ENCODE measurements at regions not wholly inside any gene's neighbourhood (a gene's known extent, or its start where the extent isn't known, plus 50 kb on each side); places are given as distances from the start of the nearest gene placed in this dataset.
A peak's percentile ranks its signal among the peaks of the same experiment; 100 is the strongest.

GRCh38 chr9:121550569-121551512 lies 51.2 kb upstream of the GGTA1 start:
- no peak overlapping the region for H3K27ac Mint-ChIP-seq

More at GRCh38 chr9:121550569-121551512, 51.2 kb upstream of the GGTA1 start:
- H3K9ac ChIP-seq (ENCODE audit: extremely low read depth, insufficient read length, low read length): no peak overlapping the region
- H3K23ac ChIP-seq (ENCODE audit: insufficient read length, low read depth, low read length): no peak overlapping the region
- no peaks in the 10 kb centered on the region for H3K9me3 ChIP-seq (ENCODE audit: control insufficient read depth, low read depth, low read length)
- no peaks in the 10 kb centered on the region for H3K36me3 Mint-ChIP-seq (ENCODE audit: insufficient read depth in 1 of 3, low read depth in 3 of 3)
- H3K27me3 Mint-ChIP-seq (ENCODE audit: low read depth): peaks cover 32% of the 10 kb centered on the region
- no peak overlapping the region for H2AK5ac ChIP-seq (ENCODE audit: insufficient read length, low read length)
- no peak overlapping the region for H2BK5ac ChIP-seq (ENCODE audit: insufficient read length, low read length)
- H4K8ac ChIP-seq (replicated peaks; ENCODE audit: insufficient read length, low read depth, low read length): no peak overlapping the region
- peaks cover 6 to 17% of the 10 kb centered on the region in 2 experiments for H3K4me1 Mint-ChIP-seq
- no peaks in the 10 kb centered on the region; a peak in 1 of 5 replicates for H3K9me3 Mint-ChIP-seq
- no peaks in the 10 kb centered on the region; the same call in 1 of the 2 replicates for H3K27me3 ChIP-seq (ENCODE audit: insufficient read depth, low read length)
- no peak overlapping the region for H3K56ac ChIP-seq (ENCODE audit: insufficient read length, low read depth, low read length)
- DNase-seq: peak; percentile 94
- no peaks in the 10 kb centered on the region for H4K20me1 ChIP-seq (ENCODE audit: control insufficient read depth, insufficient read depth, insufficient read length)
- peak; percentile 97 for TF ChIP-seq CTCF (conservative IDR thresholded peaks at IDR 0.05)
- no CpG with 5 or more reads among the region's 40 CpGs for WGBS (ENCODE audit: extremely low coverage, insufficient read length, low lambda C conversion rate)
- peaks cover 8% of the 10 kb centered on the region for H3K23me2 ChIP-seq (ENCODE audit: insufficient read length, low read depth, low read length, poor library complexity, severe bottlenecking)
- no peak overlapping the region for H2BK15ac ChIP-seq (ENCODE audit: low read depth, low read length)
- no peak overlapping the region for H2BK20ac ChIP-seq (ENCODE audit: low read depth, low read length, poor library complexity, severe bottlenecking)
- no peak overlapping the region for H2BK120ac ChIP-seq (ENCODE audit: low read depth, low read length, poor library complexity, severe bottlenecking)
- no peak overlapping the region for H3K14ac ChIP-seq (ENCODE audit: insufficient read depth, low read length)
- H4K5ac ChIP-seq (ENCODE audit: insufficient read length, low read depth, low read length): no peak overlapping the region
- no peak overlapping the region for H2AFZ ChIP-seq (ENCODE audit: low read length)
- H3K18ac ChIP-seq (ENCODE audit: insufficient read length, low read depth, low read length): no peak overlapping the region
- H3K79me2 ChIP-seq (ENCODE audit: insufficient read depth, low read length): no peaks in the 10 kb centered on the region
- H3K79me1 ChIP-seq (ENCODE audit: insufficient read depth, low read depth, low read length, poor library complexity, severe bottlenecking): no peaks in the 10 kb centered on the region
- no peak overlapping the region for H3K4ac ChIP-seq (ENCODE audit: low read depth, low read length)
- peak overlapping the region; percentile 45 to 53 for H3K4me3 Mint-ChIP-seq
- no peaks in the 10 kb centered on the region for H3K4me1 ChIP-seq (ENCODE audit: insufficient read depth, low read length)
- H3K27ac ChIP-seq (ENCODE audit: insufficient read length, low read depth, low read length): no peak overlapping the region
- no peak overlapping the region for H3T11ph ChIP-seq (ENCODE audit: low read length)
- H2BK12ac ChIP-seq (ENCODE audit: insufficient read length, low read depth, low read length): no peak overlapping the region
- H4K91ac ChIP-seq (ENCODE audit: insufficient read length, low read depth, low read length): no peak overlapping the region
- H3K4me2 ChIP-seq (ENCODE audit: insufficient read depth, insufficient read length, low read length): peak overlapping the region; percentile 22
